Breast epithelium (tissue), 3 donors: ENCODE measurements at regions not wholly inside any gene's neighbourhood (a gene's known extent, or its start where the extent isn't known, plus 50 kb on each side); places are given as distances from the start of the nearest gene placed in this dataset.

Experiments
- POLR2A ChIP-seq: fragments of 450-650 bp; IDR thresholded peaks from one replicate; pipeline ENCODE4 v1.6.1; 2016; ENCODE audit warnings: antibody characterized with exemption, mild to moderate bottlenecking, moderate library complexity
- TF ChIP-seq, protein P1 (sequence below), 3 donors: fragments of 450-650 bp; IDR thresholded peaks; one replicate each; pipeline ENCODE4 v1.5.1; 2016 to 2017; ENCODE audit warnings: antibody characterized with exemption in 3 of 3, mild to moderate bottlenecking in 3 of 3, moderate library complexity in 3 of 3

DNA sequence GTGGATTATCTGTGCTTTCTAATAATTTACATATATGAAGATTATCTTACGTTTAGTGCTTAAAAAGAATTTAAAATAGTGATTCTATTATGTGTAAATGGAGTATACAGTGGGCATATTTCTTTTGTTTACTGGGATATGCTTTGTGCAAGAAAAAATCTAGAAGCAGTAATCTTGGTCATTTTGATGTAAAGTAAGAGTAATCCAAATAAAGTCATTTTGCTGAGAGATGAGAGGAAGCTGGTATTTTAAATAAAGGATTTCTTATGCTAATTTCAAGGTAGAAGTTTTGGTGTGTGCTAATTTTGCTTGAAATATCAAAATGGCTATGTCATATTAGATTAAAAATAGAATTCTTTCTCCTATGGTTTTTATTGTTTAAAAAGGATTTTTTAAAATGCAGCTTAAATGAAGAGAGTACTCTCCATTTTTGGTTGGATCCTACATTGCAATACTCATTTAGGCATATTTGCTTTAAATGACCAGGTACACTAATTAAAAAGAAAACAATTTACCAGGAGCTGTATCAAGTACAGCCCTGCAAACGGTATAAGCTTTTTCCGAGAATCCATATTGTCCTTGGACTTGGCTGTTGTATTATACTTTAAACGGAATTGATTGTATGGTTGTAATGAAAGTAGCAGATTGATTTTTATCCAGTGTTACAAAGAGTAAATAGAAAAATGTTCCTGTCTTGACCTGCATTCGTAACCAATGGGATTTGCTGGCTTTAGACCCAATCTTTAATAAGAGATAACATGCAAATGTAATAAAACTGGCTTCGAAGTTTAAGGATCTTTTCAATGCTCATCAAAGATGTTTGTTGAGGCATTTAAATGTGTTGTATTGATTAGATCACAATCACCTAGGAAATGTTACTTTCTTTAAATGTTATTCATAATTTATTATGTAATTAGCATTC is 574.7 kb downstream of the USP25 start:
- TF ChIP-seq, protein P1, sequence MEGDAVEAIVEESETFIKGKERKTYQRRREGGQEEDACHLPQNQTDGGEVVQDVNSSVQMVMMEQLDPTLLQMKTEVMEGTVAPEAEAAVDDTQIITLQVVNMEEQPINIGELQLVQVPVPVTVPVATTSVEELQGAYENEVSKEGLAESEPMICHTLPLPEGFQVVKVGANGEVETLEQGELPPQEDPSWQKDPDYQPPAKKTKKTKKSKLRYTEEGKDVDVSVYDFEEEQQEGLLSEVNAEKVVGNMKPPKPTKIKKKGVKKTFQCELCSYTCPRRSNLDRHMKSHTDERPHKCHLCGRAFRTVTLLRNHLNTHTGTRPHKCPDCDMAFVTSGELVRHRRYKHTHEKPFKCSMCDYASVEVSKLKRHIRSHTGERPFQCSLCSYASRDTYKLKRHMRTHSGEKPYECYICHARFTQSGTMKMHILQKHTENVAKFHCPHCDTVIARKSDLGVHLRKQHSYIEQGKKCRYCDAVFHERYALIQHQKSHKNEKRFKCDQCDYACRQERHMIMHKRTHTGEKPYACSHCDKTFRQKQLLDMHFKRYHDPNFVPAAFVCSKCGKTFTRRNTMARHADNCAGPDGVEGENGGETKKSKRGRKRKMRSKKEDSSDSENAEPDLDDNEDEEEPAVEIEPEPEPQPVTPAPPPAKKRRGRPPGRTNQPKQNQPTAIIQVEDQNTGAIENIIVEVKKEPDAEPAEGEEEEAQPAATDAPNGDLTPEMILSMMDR (IDR thresholded peaks at IDR 0.05), result no peak
- no peak for TF ChIP-seq POLR2A
